ENCODE measurements at regions not wholly inside any gene's neighbourhood (a gene's known extent, or its start where the extent isn't known, plus 50 kb on each side); places are given as distances from the start of the nearest gene placed in this dataset.

GRCh38 chr14:61866932-61867920 is 105.0 kb downstream of the SNAPC1 start:
- TF ChIP-seq, protein P1, sequence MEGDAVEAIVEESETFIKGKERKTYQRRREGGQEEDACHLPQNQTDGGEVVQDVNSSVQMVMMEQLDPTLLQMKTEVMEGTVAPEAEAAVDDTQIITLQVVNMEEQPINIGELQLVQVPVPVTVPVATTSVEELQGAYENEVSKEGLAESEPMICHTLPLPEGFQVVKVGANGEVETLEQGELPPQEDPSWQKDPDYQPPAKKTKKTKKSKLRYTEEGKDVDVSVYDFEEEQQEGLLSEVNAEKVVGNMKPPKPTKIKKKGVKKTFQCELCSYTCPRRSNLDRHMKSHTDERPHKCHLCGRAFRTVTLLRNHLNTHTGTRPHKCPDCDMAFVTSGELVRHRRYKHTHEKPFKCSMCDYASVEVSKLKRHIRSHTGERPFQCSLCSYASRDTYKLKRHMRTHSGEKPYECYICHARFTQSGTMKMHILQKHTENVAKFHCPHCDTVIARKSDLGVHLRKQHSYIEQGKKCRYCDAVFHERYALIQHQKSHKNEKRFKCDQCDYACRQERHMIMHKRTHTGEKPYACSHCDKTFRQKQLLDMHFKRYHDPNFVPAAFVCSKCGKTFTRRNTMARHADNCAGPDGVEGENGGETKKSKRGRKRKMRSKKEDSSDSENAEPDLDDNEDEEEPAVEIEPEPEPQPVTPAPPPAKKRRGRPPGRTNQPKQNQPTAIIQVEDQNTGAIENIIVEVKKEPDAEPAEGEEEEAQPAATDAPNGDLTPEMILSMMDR (optimal IDR thresholded peaks at IDR 0.05 in 1 of 3, IDR thresholded peaks at IDR 0.05 in 1 of 3, conservative IDR thresholded peaks at IDR 0.05 in 1 of 3; ENCODE audit: extremely low read depth in 1 of 3, insufficient read depth in 2 of 3, low read length in 3 of 3): no peak
- no peak for TF ChIP-seq EZH2 (IDR thresholded peaks at IDR 0.05; ENCODE audit: low read length)

Data from keratinocyte (primary cell).